GM18519 (cell line): ENCODE measurements at regions not wholly inside any gene's neighbourhood (a gene's known extent, or its start where the extent isn't known, plus 50 kb on each side); places are given as distances from the start of the nearest gene placed in this dataset.
"Not testable (repeated sequence)": the region's sequence is repeated elsewhere in the genome, so short reads cannot be mapped to it uniquely, and the experiment has no call there.

Source experiments
- ATAC-seq: cut with Tn5 transposase; IDR thresholded peaks from one replicate; pipeline ENCODE4 v1.9.1; 2021; ENCODE audit warnings: mild to moderate bottlenecking, moderate library complexity; ENCODE audit not compliant: unreplicated experiment, low FRiP score

DNA sequence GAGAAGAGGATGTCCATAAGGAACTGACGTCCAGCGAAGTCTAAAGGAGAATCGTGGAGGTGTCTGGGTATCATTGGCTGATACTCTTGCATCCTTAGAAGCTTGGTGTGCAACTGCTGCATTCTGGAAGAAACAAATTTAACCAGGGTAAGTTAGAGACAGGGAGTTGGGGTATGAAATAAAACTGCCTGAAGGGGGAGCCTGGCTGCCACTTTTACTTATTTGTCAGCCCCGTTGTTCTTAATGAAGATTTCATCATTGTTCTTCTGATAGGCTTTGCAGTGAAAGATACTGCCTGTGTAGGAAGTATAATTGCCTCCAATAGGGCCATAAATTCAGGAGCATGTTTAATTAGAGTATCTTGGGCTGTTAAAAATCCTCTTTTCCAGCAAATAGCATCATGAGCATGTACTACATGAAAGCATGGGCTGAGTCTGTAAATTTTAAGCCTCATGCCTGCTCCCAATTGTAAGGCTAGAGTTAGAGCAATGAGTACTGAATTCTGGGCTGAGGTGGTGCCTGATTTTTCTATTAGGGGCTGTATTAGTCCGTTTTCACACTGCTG is 1264.5 kb upstream of the ACO1 start:
- ATAC-seq = no peak

DNA sequence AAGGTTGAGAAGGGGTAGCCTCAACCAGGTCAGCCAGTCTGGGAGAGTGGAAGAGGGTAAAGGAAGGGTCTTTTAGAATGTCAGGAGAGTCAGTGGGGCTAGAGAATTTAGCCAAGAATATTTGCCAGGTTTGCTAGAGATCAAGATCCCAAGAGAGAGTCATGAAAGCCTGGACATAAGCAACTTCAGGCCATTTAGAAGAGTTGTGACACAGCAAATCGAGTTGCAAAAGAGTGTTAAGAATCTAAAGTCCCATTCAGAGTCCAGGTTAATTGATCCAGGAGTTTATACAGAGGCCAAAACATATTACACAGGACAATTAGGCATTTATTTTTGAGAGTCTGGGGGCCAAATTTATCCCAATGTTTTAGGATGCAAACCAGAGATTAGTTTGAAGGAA is 1260.1 kb upstream of the ACO1 start:
- no peak for ATAC-seq

DNA sequence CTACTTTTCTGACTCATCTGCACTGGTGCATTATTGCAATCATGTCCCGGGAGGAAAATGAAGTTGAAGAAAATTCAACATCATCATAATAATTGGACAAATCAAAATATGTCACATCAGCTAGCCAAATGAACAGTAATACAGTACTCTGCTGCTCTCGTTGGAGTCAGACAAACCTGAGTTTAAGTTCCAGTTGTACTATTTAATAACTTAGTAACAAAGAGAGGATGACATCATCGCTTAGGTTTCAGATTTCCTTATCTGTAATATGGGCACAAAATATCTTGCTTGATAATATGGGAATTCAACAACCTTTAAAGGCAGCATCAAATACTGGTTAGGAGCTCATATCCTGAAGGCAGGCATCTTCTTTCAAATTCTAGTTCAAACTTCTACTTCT is 1248.9 kb upstream of the ACO1 start:
- no peak for ATAC-seq

DNA sequence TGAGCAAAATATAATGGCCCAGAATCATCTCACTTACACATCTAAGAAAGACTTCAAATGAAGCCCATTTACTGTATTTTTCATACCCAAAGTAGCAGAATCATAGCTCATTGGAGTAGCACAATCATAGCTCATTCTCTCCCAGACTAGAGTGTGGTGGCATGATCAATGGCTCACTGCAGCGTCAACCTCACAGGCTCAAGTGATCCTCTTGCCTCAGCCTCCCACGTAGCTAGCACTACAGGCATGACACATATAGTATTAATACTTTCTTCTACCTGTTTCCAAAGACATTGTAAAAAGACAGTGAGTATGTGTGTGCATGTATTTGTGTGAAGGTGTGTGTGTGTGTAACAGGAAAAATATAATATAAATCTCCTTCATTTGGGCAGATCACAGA is 1247.9 kb upstream of the ACO1 start:
- no peak for ATAC-seq

DNA sequence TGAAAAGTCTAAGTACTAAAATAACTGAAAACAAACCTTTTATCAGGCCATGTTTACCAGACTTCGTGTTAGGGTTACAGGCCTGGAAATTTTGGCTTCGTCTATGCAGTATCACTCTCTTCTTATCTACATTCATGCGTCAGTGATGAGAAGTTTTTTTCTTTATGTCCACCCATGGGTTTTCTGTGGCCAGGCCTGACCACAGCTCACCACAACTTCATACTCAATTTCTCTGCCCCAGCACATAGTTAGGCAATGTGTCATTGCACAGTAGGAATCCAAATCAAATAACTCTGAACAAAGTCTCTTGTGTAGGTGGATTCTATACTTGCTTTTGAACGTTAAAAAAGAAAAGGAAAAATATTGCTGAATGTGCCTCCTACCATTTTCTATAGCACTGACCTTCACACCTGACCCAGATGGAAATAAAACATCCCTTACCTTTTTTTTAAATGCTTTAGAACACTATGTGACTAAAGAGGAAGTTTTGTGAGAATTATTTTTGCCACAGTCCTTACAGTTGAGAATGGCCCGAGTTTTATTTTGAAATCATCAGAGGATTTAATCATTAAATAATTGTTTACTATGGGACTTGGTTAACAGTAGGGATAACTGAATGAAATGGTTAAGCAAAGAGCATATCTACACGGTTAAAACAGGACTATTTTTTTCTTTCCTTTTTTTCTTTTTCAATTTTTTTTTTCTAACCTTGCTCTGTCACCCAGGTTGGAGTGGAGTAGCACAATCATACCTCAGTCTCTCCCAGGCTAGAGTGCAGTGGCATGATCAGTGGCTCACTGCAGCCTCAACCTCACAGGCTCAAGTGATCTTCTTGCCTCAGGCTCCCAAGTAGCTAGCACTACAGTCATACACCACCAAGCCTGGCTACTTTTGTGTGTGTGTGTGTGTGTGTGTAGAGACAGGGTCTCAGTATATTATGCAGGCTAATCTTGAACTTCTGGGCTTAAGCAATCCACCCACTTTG is 1247.0 kb upstream of the ACO1 start:
- ATAC-seq = no peak

DNA sequence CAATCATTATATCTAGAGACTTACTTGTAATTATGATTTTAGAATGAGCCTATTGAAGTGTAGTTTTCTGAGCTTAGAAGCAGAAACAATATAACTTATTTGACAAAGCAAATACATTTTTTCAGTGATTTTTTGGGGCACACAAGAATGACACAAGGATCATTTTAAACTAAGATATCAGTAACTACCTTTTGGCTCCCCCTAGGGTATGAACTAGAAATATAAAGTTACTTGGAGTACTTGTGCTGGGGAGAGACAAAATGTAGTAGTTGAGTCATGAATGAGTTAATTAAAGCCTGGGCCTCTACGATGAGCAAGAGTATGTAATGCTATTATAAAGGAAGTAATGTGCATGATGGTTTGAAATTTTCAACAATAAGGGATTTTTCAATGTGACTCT is 1244.1 kb upstream of the ACO1 start:
- no peak for ATAC-seq

DNA sequence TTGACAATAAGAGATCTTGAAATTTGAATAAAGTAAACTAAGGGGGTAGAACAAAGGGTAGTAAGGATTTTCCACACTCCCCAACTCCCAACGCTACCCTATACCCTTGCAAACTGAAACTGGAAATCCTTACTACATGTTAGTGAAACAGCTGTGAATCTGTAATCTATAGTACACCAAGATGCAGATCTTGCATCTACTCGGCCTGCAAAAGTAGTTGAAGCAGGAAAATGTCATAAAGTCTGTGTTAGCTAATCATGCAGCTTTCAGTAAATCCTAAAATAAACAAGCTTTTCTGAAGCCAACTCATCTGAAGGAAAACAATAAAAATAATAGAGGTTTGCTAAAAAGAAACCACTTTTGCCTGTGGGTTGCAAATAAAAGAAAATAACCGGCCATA is 1242.0 kb upstream of the ACO1 start:
- ATAC-seq = no peak

DNA sequence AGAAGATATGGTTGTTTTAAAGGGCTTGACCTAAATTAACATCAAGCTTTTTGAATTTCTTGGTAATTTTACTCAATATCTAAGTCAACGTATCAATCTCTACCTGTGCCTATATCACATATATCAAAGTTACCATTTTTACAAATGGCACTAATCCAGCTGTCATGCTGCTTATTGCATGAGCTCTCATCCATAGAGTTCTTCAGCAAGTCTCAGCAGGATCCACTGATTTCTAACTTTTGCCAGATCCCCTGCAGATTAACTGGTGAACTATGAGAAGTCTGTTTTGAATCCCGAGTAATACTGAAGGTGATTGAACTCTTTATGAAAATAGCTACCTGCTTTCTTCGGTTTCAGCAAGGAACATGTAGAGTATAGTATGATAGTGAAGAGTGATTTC is 1239.8 kb upstream of the ACO1 start:
- no peak for ATAC-seq

DNA sequence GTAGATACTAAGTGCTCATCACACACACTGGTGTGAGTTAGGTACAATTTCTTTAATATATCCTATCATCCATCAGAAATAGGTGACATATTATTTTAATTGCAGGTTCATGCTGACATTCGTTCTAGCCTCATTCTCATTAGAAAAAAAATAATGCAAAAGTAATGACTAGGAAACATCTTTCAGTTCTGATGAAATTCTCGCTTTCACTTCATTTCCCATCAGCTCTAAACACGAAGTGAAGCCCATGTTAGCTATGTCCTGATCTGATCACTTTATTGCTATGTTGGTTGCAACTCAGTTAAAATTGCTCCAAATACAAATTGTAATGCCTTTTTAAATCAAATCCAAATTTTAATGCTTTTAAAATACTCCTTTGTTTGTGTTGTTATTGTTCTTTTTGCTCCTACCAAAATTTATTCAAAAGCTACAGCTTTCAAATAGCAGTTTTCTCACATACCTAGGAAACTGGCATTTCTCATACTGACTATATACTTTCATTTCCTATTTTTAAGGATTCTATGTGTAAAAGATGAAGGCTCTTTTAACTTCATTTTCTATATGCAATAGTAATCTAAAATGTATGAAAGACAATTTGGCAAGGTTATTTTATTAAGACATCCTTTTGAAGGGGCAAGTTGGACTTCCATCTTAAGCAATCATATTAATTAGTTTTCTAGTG is 1237.8 kb upstream of the ACO1 start:
- ATAC-seq = peak; percentile 90

DNA sequence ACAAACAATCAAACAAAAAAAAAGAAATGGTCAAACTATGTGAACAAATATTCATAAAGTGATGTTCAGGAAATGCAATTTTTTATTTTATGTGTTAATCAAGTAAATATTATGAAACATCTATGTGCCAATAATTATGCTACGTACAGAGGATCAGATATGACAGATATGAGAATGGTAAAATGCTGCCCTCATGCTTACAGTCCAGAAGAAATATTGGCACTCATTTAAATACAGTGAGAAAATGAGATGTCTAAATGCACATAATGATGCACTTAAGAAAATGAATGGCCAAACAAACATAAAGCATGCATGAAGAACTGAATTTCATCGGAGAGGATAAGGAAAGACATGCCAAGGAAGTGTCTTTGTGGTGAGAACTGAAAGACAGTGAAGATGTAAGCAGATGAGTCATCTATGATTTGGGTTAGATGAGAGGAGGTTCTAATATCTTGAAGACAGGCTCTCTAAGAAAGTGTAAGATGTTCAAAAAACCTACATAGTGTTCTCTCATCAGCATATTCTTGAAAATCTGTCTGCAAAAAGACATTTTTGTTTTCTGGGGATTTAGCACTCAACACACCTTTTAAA is 1231.1 kb upstream of the ACO1 start:
- ATAC-seq = no peak

DNA sequence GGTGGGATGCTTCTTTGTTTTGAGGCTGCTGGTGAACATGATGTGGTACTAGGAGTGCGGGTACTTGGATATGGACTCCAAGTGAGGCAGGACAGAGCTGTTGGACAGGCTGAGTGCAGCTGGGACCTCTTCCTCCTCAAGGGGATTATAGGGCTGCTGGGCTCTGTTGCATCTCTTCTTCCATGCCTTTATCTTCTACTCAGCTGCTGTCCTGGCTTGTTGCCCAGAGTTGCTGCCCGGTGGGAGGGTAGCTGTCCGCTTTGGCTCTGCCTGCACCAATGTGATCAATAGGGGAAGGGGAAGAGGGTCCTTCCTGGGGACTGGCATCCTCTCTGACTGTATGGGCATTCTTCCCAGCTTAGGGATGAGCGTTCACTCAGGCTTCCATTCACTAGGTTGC is 1217.9 kb upstream of the ACO1 start:
- ATAC-seq = no peak

DNA sequence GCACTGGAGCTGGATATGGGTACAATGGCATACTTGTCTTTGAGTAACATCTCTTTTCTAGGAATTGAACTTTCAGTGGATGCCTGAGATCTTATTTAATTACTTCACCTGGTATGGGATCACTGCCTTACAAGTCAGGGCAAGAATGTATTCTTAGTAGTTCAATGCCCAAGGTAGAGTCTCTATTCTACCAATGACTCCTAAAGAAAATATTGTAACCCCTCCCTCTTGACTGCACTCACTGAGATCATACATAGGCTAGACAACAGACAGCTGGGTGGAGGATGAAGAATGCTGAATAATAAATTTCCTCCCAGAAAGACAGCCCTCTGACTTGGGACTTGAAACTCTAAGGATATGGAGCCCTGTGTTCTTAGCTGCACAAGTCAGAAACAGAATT is 1216.3 kb upstream of the ACO1 start:
- ATAC-seq = no peak

DNA sequence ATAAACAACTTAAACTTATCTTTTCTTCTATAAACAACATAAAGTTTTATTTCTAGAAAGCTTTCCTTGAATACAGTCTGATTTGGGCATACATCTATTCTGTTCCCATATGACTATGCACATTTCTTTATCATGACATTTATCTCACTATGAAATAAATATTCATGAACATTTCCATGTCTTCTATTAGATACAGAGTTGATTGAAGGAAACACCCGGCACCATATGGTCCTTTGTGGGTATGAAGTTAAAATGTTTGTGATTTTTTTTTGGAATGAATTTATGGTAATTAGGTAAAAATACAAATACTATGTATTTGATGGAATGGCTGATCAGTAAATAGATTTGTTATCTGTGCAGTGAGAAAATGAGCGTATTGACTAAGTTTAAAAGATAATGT is 1209.8 kb upstream of the ACO1 start:
- no peak for ATAC-seq

DNA sequence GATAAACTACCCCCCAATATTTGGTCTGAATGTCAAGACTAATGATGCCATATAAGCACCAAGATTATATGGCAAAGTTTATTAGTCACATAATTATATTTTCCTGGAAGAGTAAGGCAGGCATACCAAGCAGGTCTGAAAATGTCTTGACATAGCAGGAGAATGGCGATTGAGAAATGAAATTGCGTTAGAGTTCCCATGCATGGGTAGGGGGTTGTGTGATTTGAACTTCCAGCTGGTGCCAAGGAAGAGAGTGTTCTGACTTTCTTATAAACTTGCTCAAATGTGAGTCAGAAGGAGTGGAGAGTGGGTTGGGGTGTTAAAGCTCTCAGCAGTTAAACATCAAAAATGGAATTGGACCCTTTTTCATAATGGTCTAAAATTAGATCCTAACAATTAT is 1200.6 kb upstream of the ACO1 start:
- no peak for ATAC-seq

DNA sequence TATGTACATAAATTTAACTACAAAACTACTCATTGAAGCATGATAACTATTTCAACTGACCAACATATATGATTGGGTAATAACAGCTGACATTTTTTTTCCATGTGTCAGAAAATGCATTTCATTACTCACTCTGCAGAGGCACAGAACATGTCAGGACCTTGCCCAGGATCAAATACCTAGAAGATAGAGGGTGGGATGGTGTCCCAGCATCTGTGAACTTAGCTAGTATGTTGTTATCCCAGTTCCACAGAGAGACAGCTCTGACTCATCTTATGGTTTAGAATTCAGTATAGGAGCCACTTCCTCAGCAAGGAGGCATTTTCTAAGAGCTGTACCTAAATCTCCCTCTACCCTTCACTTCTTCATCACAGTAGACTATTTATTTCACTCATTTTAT is 1198.6 kb upstream of the ACO1 start:
- ATAC-seq = no peak

DNA sequence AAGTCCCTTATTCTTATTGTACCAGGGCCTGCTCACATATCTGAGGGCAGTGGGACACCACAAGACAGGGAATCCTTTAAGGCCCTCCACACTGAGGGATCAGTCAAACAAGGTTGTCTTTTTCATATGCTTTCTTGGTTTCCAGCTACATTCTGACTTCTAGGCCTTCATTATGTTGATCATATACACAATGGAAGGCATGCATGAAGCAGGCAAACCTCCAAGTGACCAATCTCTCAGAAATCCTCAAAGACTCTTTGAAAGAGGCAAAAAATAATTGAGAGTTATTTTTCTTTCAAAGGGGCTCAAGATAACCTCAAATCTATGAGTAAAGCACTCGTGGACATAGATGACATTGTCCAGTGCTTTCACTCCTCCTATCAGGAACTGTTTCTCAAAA is 1195.9 kb upstream of the ACO1 start:
- ATAC-seq = no peak

DNA sequence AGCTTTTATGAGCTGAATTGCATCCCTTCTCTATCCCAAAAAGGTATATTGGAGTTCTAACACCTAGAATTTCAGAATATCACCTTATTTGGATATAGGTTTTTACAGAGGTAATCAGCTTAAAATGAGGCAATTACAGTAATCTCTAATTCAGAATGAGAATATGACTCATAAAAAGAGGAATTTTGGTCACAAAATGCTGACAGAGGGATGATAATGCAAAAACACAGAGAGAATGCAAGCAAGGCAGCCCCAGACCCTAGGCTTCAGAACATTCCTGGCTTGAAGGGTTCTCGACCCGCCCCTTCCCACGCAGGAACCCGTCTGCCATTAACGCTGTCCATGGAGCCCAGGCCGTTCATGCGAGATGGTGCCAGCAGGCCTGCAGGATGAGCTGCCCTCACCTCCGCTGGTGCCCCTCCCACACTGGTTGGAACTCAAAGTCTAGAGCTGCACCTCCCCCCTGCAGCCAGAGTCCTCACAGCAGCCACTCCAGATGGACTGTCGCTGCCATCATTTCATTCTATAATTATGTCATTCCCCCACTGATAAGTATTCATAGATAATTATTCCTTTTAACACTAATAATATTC is 1173.4 kb upstream of the ACO1 start:
- ATAC-seq = peak; percentile 83

DNA sequence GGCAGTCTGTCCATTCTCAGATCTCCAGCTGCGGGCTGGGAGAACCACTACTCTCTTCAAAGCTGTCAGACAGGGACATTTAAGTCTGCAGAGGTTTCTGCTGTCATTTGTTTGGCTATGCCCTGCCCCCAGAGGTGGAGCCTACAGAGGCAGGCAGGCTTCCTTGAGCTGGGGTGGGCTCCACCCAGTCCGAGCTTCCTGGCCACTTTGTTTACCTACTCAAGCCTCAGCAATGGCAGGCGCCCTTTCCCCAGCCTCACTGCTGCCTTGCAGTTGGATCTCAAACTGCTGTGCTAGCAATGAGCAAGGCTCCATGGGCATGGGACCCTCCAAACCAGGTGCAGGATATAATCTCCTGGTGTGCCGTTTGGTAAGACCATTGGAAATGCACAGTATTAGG is 1154.5 kb upstream of the ACO1 start:
- not testable (repeated sequence) for ATAC-seq

DNA sequence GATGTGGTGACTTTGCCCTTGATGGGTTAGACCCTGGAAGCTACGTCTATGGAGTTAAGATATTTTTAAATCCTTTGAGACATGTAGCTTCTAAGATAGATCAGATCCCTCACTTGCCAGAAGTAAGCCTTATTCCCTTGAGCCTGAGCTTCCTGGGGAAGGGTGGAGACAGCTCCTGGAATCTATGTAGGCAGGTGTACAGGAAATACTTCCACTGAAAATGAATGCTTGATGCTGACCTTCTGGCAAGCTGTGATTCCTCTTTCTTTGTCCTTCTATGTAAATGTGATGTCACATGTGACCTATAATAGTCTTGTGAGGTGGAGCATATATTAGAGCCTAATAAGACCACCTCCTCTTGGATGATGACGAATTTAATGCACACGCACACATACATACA is 1152.0 kb upstream of the ACO1 start:
- ATAC-seq = no peak

DNA sequence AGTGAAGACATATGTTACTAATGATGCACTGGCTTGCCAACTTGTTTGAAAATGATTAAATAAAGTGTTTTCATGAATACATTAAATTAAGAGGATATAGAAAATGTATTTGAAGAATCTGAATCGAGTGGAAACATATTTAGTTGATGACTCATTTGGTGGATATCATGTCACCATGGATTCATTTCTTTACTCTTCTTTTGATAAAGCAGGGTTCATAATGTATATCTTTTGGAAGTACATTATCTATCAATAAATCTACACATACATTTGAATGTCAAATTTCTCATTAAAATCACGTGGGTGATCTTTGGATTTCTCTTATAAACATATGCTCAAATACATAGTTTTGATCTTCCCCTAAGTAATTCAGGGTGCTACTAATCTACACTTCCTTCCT is 1148.1 kb upstream of the ACO1 start:
- ATAC-seq = no peak

DNA sequence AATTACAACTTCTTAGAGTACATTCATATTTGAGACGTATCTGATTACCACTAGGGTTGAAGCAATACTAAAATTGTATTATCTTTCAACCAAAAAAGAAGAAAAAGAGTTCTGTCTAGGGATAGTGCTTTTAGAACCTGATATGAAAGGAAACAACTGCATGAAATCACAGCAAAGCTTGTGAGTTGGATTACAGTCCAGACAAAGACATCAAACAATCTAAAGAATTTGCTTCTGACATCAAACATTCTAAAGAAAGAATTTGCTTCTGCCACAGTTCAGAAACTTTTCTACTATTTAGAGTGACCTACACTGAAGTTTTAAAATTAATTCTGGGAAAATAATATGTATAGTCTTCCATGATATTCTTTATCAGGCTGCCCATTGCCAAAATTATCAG is 1141.1 kb upstream of the ACO1 start:
- no peak for ATAC-seq
